Hematopoietic multipotent progenitor cell treated with erythropoietin and hydrocortisone succinate and interleukin-3 and kit ligand, for 8 days (in vitro differentiated cells): ENCODE measurements at regions not wholly inside any gene's neighbourhood (a gene's known extent, or its start where the extent isn't known, plus 50 kb on each side); places are given as distances from the start of the nearest gene placed in this dataset.

Experiments
- DNase-seq: peaks from one replicate; pipeline ENCODE4 v3.0.0-alpha.2; 2015

DNA sequence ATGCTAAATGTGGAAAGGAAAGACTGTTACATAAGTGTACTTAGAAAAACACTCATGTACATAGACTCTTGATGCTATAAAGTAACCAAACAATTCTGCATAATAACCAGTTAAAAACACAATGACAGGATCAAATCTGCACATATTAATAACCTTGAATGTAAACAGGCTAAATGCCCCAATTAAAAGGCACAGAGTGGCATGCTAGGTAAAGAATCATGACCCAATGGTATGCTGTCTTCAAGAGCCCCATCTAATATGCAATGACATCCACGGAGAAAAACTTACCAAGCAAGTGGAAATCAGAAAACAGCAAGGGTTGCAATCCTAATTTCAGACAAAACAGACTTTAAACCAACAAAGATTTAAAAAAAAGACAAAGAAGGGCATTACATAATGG lies 644.8 kb upstream of the PKN2 start:
- DNase-seq = no peak

GRCh38 chr1:88043834-88044233 lies 640.2 kb upstream of the PKN2 start:
- no peak for DNase-seq

GRCh38 chr1:88052167-88052566 lies 631.9 kb upstream of the PKN2 start:
- no peak for DNase-seq

DNA sequence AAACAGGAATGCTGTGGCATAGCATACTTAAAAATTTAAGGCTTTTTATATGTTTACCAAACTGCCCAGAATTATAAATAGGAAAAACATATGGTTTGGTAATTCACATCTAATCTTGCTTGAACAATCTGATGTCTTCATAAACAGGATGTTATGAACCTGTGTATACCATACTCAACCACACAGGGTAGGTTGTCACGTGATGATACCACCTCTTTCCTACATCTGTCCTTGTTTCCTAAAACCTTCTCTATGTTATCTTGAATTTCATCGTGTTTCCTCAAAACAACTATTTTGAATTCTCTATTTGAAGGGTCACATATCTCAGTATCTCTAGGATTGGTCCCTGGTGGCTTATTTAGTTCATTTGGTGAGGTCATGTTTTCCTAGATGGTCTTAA lies 631.0 kb upstream of the PKN2 start:
- DNase-seq = no peak

DNA sequence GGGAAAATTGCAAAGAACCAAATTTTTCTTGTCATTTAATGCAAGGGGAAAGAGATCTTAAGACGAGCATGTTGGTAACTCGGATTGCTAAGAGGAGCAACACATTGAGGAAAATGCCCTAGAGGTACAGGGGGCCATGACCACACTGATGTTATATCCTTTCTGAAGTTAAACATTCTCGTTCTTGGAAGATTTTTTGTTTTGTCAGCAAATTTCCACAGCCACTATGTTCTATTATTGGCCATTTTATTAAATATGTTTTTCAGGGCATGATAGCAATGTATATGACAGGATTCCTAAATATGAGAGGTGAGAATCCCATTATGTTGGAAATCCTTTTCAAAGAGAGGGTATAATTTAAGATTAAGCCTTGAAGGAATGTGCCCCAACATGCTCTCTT lies 627.2 kb upstream of the PKN2 start:
- no peak for DNase-seq

DNA sequence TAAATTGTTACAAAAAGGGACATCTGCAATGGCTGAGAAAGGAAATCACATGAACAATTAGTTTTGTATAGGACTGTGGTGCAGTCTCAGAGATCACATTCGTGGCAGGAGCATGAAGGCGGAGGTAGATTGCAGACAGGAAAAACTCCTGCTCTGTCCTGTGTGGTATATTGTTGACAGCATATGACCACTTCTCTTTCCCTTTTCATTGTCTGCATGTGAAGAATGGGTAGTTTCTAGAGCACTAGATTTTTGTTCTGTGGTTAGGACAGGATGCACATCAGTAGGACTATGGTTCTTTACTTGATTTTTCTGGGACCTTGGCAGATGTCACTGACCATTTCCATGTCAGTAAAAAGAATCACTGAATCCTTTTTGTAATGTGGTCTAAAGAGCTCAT lies 625.9 kb upstream of the PKN2 start:
- no peak for DNase-seq

DNA sequence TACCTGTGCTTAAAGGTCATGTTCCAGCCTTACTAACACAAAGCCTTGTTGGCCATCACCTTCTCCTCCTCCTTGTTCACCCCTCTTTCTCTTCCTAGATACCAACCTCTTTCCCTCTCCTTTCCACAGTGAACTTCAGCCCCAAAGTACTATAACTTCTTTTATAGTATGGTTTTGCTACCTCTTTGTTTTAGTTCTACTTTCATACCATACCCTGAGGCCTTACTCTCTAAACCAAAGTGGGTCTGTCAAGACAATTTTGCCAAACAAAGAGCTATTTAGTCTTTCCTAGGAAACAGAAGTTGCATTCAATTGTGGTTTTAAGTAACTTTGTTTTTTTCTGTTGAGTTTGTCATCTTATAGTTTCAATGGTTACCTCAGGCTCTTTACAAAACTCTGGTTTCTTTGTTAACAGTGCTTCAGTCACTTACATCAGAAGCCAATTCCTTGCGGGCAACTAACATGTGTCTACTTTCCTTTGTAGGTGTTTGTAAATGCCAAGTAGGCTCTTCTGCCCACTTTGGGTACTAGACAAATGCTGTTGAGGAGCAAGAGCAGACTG lies 623.9 kb upstream of the PKN2 start:
- DNase-seq = no peak

GRCh38 chr1:88060750-88061491 lies 623.2 kb upstream of the PKN2 start:
- no peak for DNase-seq

DNA sequence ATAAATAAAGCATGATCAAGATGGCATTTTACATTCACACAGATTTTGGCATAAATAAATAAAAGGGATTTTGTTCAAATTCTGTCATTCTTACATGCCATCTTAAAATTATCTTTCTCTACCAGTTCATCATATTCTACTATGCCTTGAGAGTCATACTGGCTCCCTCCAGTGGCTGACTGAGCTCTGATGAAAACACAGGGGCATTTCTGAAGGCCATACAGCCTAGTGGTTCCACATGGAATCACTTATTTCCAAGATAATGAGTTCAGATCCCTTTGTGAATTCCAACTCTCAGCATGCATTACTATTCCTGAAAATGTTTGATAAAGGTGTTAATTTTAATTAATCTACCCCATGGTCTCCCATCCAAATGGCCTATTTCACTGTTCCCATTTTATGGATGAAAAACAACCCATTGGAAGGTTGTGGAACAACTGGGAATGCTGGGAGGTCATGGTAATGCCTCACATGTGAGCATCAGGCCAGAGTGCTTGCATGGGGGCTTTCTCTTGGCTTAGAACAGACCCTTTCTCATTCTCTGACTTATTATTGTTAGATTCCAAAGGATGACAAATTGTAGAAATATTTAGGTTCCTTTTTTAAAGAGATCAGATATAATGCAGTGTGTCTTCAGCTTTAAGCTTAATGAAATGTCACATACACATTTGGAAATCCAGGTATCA lies 622.4 kb upstream of the PKN2 start:
- DNase-seq = peak; percentile 57

- DNase-seq = no peak
Observed at GRCh38 chr1:88062650-88063153, 621.4 kb upstream of the PKN2 start.

- DNase-seq = no peak
Observed at GRCh38 chr1:88063605-88064004, 620.5 kb upstream of the PKN2 start.

DNA sequence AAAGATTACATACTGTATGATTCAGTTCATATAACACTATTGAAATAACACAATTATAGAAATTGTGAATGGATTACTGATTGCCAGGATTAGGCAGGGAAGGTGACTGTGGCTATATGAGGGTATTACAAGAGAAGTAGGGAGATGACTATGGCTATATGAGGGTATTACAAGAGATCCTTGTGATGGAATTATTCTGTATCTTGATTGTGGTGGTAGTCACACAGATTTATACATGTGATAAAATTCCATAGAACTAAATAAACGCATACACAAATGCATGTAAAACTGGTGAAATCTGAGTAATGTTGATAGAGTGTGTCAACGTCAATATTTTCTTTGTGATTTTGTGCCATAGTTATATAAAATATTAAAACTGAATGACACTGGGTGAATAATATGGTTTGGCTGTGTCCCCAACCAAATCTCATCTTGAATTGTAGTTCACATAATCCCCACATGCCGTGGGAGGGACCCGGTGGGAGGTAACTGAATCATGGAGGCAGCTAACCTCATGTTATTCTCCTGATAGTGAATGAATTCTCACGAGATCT lies 615.6 kb upstream of the PKN2 start:
- no peak for DNase-seq

GRCh38 chr1:88070956-88071355 lies 613.1 kb upstream of the PKN2 start:
- no peak for DNase-seq

DNA sequence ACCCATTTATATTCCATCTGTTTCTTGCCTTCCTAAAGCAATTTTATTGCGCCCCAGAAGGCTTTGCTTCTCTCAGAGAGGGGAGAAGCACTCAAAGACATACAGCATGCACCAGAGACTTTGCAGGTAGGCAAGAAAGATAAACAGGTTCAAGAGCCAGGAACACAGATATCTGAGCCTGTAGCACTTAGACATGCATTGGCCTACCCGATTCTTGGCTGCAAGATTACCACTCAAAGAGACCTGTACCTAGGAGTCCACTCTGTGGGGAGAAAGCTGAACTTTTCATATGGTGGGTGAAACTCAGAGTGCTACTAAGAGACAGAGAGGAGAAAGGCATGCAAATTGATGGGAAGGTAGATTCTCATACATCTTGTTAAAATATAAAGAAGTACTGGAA lies 609.4 kb upstream of the PKN2 start:
- no peak for DNase-seq

DNA sequence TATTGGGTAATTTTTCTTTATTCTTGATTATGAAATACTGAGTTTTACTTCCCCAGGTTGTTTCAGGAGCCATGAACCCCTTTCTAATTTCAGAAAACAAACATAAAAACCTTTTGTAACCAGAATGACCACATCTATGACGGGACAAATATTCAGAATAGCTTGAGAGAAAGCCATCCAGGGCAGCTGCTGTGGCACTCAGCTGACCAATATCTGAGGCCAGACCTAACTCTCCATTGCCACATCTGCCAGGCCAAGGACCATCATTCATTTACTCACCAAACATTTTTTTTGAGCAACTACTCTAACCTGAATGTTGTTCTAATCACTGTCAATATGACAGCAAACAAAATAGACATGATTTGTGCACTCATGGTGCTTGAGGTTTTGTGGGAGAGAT lies 608.3 kb upstream of the PKN2 start:
- no peak for DNase-seq

DNA sequence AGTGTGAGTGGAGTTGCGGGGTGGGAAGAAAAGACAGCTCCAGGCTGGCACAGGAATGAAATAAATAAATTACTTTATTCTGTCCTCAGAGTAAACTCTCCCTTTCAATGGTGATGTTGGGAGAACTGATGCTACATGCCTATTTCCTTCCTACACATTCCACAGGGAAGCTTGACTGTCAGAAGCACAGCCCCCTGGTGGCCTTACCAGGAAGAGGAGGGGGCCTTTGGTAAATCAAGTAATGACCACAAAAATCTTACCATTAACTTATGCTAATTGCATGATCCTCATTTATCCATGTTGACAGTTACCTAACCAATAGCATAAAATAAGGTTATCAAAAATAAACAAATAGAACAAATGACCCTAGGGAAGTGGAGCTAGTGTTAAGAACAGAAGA lies 605.0 kb upstream of the PKN2 start:
- DNase-seq = no peak

DNA sequence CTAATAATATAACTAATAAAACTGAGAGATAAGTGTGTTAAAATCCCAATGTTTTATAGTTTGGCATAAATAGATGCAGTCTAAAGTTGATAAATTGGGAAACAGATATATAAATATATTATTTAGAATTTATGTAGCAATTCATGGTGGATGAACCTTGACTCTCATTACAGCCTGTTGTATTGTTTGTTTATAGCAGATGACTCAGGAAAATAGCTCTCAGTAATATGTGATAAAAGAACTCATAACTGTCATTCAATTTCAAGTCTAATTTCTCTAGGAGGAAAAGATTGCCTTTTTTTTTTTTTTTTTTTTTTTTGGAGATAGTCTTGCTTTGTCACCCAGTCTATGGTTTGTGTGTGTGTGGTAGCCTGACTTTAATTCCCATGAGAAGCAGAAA lies 603.2 kb upstream of the PKN2 start:
- no peak for DNase-seq

- no peak for DNase-seq
Observed at GRCh38 chr1:88088481-88088880, 595.6 kb upstream of the PKN2 start.

- no peak for DNase-seq
Observed at GRCh38 chr1:88089961-88090360, 594.1 kb upstream of the PKN2 start.

- DNase-seq = no peak
Observed at GRCh38 chr1:88098881-88099280, 585.2 kb upstream of the PKN2 start.

- no peak for DNase-seq
Observed at GRCh38 chr1:88101041-88101440, 583.0 kb upstream of the PKN2 start.

- no peak for DNase-seq
Observed at GRCh38 chr1:88104236-88104635, 579.8 kb upstream of the PKN2 start.

GRCh38 chr1:88104886-88105285 lies 579.2 kb upstream of the PKN2 start:
- no peak for DNase-seq

- DNase-seq = no peak
Observed at GRCh38 chr1:88111816-88112215, 572.3 kb upstream of the PKN2 start.
